Karpas-422 (cell line): ENCODE measurements at regions not wholly inside any gene's neighbourhood (a gene's known extent, or its start where the extent isn't known, plus 50 kb on each side); places are given as distances from the start of the nearest gene placed in this dataset.

Experiments
- DNase-seq: peaks from one replicate; pipeline ENCODE4 v3.0.0-alpha.2; 2015
- H2AFZ ChIP-seq: fragments of 200-600 bp; sonication (generic); 2 replicates; pipeline ENCODE4 v1.6.1; 2014; ENCODE audit warnings: antibody characterized with exemption, low read length, mixed read lengths
- H3K27ac ChIP-seq: fragments of 200-600 bp; sonication (generic); 2 replicates; pipeline ENCODE4 v1.5.1; 2014; ENCODE audit warnings: mild to moderate bottlenecking, low read length, moderate library complexity
- H3K27me3 ChIP-seq: fragments of 200-600 bp; sonication (generic); 2 replicates; pipeline ENCODE4 v1.6.1; 2014; ENCODE audit warnings: low read length, mixed read lengths
- H3K36me3 ChIP-seq: fragments of 200-600 bp; sonication (generic); 2 replicates; pipeline ENCODE4 v1.6.1; 2014; ENCODE audit warnings: low read length, mixed read lengths; ENCODE audit not compliant: insufficient read depth
- H3K4me1 ChIP-seq: fragments of 200-600 bp; sonication (generic); 2 replicates; pipeline ENCODE4 v1.6.1; 2014; ENCODE audit warnings: mild to moderate bottlenecking, low read length, mixed read lengths
- H3K4me2 ChIP-seq: fragments of 200-600 bp; sonication (generic); 2 replicates; pipeline ENCODE4 v1.6.1; 2014; ENCODE audit warnings: low read length, low read depth, mild to moderate bottlenecking; ENCODE audit not compliant: poor library complexity, severe bottlenecking
- H3K4me3 ChIP-seq: fragments of 200-600 bp; sonication (generic); 2 replicates; pipeline ENCODE4 v1.5.1; 2014; ENCODE audit warnings: mild to moderate bottlenecking, antibody characterized with exemption, low read length, mixed read lengths
- H3K79me2 ChIP-seq: fragments of 200-600 bp; sonication (generic); 2 replicates; pipeline ENCODE4 v1.6.1; 2014; ENCODE audit warnings: mild to moderate bottlenecking, low read length, mixed read lengths
- H3K9ac ChIP-seq: fragments of 200-600 bp; sonication (generic); 2 replicates; pipeline ENCODE4 v1.6.0; 2014; ENCODE audit warnings: low read length
- H3K9me2 ChIP-seq: fragments of 200-600 bp; sonication (generic), shearing (Covaris generic); replicated peaks from 2 replicates; pipeline ENCODE4 v1.6.0; 2014; ENCODE audit warnings: mild to moderate bottlenecking, low read length, moderate library complexity; ENCODE audit not compliant: insufficient read depth
- H3K9me3 ChIP-seq: fragments of 300-700, 200-600 bp; sonication (generic); 2 replicates; pipeline ENCODE4 v1.6.1; 2014; ENCODE audit warnings: low read length, mixed read lengths
- H4K20me1 ChIP-seq: fragments of 200-600 bp; sonication (generic); 2 replicates; pipeline ENCODE4 v1.6.1; 2014; ENCODE audit warnings: mild to moderate bottlenecking, antibody characterized with exemption, low read length, low read depth; ENCODE audit not compliant: insufficient read depth

DNA sequence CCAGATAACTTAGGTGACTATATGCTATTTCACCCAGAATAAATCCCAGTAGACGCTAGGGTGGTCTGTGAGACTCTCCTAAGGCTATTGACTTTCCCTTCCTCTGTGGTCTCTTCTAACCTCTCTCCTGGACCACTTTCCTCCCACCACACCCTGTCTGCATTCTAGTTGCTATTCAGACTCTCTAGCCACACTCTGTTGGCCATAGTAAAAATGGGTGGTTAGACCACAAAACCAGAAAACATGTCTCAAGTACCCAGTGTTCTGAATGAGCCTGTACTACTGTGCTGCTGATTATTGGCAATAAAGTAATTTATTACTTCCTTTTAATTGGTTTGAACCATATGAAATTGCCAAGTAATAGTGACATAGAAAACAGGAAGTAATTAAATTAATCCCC, 240.8 kb downstream of the KIF20B start:
- Histone ChIP-seq H4K20me1 (no peaks in the 10 kb centered on the region), H3K79me2 (no peaks in the 10 kb centered on the region), H3K9ac (no peak overlapping the region), H3K36me3 (no peaks in the 10 kb centered on the region), H3K4me3 (no peak overlapping the region), H3K4me1 (no peaks in the 10 kb centered on the region), H3K9me3 (no peaks in the 10 kb centered on the region), H2AFZ (no peak overlapping the region), H3K27ac (no peak overlapping the region), H3K4me2 (no peak overlapping the region), H3K9me2 (no peaks in the 10 kb centered on the region), H3K27me3 (no peaks in the 10 kb centered on the region)
- DNase-seq, result no peak

- Histone ChIP-seq H3K4me1 (no peaks in the 10 kb centered on the region), H3K27me3 (no peaks in the 10 kb centered on the region), H3K36me3 (no peaks in the 10 kb centered on the region), H3K4me2 (no peak overlapping the region), H3K9ac (no peak overlapping the region), H3K9me3 (no peaks in the 10 kb centered on the region), H3K9me2 (no peaks in the 10 kb centered on the region), H3K4me3 (no peak overlapping the region), H4K20me1 (no peaks in the 10 kb centered on the region), H3K27ac (no peak overlapping the region), H2AFZ (no peak overlapping the region), H3K79me2 (no peaks in the 10 kb centered on the region)
- no peak for DNase-seq
Measured at GRCh38 chr10:89944138-89944537, 242.7 kb downstream of the KIF20B start.

DNA sequence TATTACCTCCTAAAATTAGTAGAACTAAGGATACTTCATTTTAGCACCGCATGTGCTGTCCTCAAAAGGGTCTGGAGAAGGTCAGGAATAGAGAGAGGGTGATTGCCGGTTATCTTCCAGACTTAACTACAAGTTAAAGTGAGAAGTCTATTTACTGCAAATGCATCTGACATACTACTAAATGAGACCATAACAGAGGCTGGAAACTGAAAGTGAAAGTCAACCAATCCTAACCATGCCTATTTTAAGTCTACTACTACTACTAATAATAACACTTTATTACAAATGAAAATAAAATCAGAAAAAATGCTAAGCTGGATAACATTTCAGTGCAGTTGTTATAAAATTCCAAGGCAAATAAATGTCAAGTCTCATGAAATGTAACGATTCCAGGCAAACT, 244.7 kb downstream of the KIF20B start:
- no peak overlapping the region for H3K4me2 ChIP-seq
- no peaks in the 10 kb centered on the region for H3K36me3 ChIP-seq
- H3K27me3 ChIP-seq, result no peaks in the 10 kb centered on the region

GRCh38 chr10:89949496-89949895, 248.1 kb downstream of the KIF20B start:
- H3K4me3 ChIP-seq, result no peak overlapping the region

More for the DNA sequence above, 244.7 kb downstream of the KIF20B start:
- H3K9ac ChIP-seq, result no peak overlapping the region
- H3K79me2 ChIP-seq, result no peaks in the 10 kb centered on the region
- no peak overlapping the region for H2AFZ ChIP-seq
- no peaks in the 10 kb centered on the region for H4K20me1 ChIP-seq
- H3K4me1 ChIP-seq, result no peaks in the 10 kb centered on the region
- DNase-seq, result no peak
- no peak overlapping the region for H3K4me3 ChIP-seq
- H3K9me2 ChIP-seq, result no peaks in the 10 kb centered on the region
- H3K9me3 ChIP-seq, result no peaks in the 10 kb centered on the region
- H3K27ac ChIP-seq, result no peak overlapping the region

DNA sequence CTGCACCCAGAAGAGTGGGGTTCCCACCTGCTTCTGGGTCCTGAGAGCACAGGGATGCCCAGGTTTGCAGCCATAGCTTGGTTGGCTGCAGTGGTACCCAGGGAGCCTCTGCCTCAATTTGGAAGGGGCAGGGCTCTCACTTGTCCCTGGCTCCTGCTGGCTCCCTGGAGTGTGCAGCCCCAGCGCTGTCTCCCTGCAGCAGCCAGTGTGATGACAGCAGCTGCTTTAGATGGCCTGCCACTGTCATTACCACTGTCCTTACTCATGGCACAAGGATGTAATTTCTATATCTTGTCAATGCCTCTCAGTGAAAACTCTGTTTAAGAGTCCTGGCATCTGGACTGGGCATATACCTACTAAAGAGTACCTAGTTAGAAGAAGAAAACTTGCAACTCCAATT, 250.9 kb downstream of the KIF20B start:
- no peaks in the 10 kb centered on the region for H3K79me2 ChIP-seq
- H3K36me3 ChIP-seq, result no peaks in the 10 kb centered on the region
- H3K4me3 ChIP-seq, result no peak overlapping the region
- no peaks in the 10 kb centered on the region for H3K9me3 ChIP-seq
- DNase-seq, result no peak
- H4K20me1 ChIP-seq, result no peaks in the 10 kb centered on the region
- H3K27me3 ChIP-seq, result no peaks in the 10 kb centered on the region
- no peaks in the 10 kb centered on the region for H3K4me1 ChIP-seq
- no peak overlapping the region for H3K27ac ChIP-seq
- H3K9me2 ChIP-seq, result no peaks in the 10 kb centered on the region
- H3K4me2 ChIP-seq, result no peak overlapping the region
- H3K9ac ChIP-seq, result no peak overlapping the region
- H2AFZ ChIP-seq, result no peak overlapping the region

More at GRCh38 chr10:89949496-89949895, 248.1 kb downstream of the KIF20B start:
- Histone ChIP-seq H2AFZ (no peak overlapping the region), H3K4me2 (no peak overlapping the region), H3K79me2 (no peaks in the 10 kb centered on the region), H3K4me1 (no peaks in the 10 kb centered on the region), H4K20me1 (no peaks in the 10 kb centered on the region), H3K36me3 (no peaks in the 10 kb centered on the region), H3K9me2 (no peaks in the 10 kb centered on the region), H3K9ac (no peak overlapping the region), H3K9me3 (no peaks in the 10 kb centered on the region), H3K27ac (no peak overlapping the region), H3K27me3 (no peaks in the 10 kb centered on the region)
- no peak for DNase-seq

- Histone ChIP-seq H3K27ac (no peak overlapping the region), H3K27me3 (no peaks in the 10 kb centered on the region), H3K9me2 (no peaks in the 10 kb centered on the region), H3K9ac (no peak overlapping the region), H3K4me2 (no peak overlapping the region), H3K79me2 (no peaks in the 10 kb centered on the region), H3K9me3 (no peaks in the 10 kb centered on the region), H3K4me3 (no peak overlapping the region), H4K20me1 (no peaks in the 10 kb centered on the region), H2AFZ (no peak overlapping the region), H3K4me1 (no peaks in the 10 kb centered on the region), H3K36me3 (no peaks in the 10 kb centered on the region)
- DNase-seq, result no peak
Measured at GRCh38 chr10:89952751-89953150, 251.4 kb downstream of the KIF20B start.

DNA sequence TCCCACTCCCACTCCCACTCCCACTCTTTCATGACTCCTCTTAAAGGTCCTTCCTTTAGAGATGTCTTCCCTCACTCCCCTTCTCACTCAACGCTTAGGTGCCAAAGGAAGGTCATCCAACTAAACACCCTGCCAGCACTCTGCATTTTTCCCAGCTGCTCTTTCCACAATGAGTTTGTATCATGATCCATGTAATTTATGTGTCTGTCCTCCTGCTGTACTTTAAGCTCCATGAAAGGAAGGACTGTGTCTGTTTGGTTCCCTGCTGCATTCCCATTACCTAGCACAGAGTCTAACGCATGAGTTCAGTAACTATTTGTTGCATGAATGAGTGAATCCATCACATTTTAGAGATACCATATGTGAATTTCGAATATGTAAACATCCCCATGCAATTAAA, 252.7 kb downstream of the KIF20B start:
- no peak overlapping the region for H2AFZ ChIP-seq
- H3K27me3 ChIP-seq, result no peaks in the 10 kb centered on the region
- no peaks in the 10 kb centered on the region for H3K36me3 ChIP-seq
- H3K9me3 ChIP-seq, result no peaks in the 10 kb centered on the region
- H3K4me1 ChIP-seq, result no peaks in the 10 kb centered on the region
- no peak overlapping the region for H3K9ac ChIP-seq
- no peak for DNase-seq
- no peaks in the 10 kb centered on the region for H4K20me1 ChIP-seq
- no peak overlapping the region for H3K27ac ChIP-seq
- no peaks in the 10 kb centered on the region for H3K79me2 ChIP-seq
- no peaks in the 10 kb centered on the region for H3K9me2 ChIP-seq
- no peak overlapping the region for H3K4me2 ChIP-seq
- H3K4me3 ChIP-seq, result no peak overlapping the region

DNA sequence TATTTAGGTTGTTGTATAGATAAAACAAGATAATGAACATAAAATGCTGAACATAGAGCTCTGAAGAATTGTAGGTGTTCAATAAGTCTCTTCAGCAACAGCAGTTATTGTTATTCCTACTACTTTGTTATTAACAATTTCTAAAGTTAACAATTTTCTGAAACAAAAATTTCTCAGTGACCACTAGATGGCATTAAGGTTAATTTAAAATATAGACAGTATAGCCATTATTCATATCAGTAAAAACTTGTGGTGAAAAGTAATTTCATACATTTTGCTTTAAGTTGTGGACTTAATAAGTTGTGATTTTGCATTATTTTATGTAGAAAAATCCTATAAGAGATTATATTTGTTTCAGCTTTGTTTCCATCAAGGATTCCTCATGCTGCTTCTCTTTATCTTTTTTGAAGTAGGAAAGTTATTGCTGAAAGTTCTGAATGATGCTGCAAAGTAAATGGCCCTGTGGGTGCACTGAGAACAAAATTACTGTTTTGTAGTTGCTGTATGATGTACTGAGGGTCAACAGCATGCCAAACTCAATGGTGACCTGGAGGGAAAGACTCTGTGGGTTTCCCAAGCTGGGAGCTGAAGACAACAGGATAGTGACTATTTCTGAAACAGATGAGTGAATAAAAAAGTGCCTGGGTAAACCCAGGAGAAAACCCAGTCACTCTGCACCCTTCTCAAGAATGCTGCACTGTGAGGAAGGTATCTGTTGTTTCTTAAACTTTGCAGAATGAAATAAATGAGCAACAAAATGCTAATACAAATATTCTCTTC, 253.6 kb downstream of the KIF20B start:
- H2AFZ ChIP-seq, result no peak overlapping the region
- H3K9me3 ChIP-seq, result no peaks in the 10 kb centered on the region
- H3K36me3 ChIP-seq, result no peaks in the 10 kb centered on the region
- peak; percentile 41 for DNase-seq
- H3K4me1 ChIP-seq, result no peaks in the 10 kb centered on the region
- H3K27ac ChIP-seq, result no peak overlapping the region
- no peaks in the 10 kb centered on the region for H3K27me3 ChIP-seq
- no peaks in the 10 kb centered on the region for H3K79me2 ChIP-seq
- no peaks in the 10 kb centered on the region for H4K20me1 ChIP-seq
- no peak overlapping the region for H3K4me3 ChIP-seq
- H3K4me2 ChIP-seq, result no peak overlapping the region
- no peak overlapping the region for H3K9ac ChIP-seq
- H3K9me2 ChIP-seq, result no peaks in the 10 kb centered on the region
